ENCODE measurements at regions not wholly inside any gene's neighbourhood (a gene's known extent, or its start where the extent isn't known, plus 50 kb on each side); places are given as distances from the start of the nearest gene placed in this dataset.

DNA sequence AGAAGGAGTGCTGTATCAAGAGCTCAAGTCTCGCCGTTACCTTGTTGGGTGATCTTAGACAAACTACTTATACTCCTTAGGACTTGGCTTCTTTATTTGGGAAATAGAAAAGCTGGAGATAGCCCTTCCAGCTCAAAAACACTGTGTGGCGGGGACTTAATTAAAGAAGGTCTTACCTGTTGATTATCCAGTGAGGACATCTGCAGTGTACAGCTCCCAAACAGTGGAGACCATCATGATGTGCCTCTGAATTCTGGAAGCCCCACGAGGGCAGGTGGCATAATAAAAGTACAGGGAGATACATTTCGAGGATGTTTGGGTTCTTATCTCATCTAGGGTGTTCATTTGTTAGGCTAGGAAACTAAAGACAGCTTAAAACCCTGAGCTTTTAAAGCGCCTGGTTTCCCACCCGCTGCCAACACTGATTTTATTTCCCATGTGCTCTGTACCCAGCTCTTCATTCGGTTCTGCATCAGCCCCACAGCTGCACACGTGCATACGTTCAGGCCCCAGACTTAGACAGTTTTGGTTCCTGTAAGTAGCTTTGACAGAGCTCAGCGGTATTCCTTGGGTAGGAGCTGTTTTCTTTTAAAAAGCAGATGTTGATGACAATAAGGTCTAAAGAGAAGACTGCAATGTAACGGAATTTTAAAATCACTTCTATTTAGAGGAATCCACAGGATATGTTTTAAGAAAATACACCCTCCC lies 80.5 kb upstream of the SIX2 start:
- TF ChIP-seq POLR2AphosphoS5 (IDR thresholded peaks at IDR 0.05) (no peak), EP300 (IDR thresholded peaks at IDR 0.05) (no peak)
- TF ChIP-seq, protein P1, sequence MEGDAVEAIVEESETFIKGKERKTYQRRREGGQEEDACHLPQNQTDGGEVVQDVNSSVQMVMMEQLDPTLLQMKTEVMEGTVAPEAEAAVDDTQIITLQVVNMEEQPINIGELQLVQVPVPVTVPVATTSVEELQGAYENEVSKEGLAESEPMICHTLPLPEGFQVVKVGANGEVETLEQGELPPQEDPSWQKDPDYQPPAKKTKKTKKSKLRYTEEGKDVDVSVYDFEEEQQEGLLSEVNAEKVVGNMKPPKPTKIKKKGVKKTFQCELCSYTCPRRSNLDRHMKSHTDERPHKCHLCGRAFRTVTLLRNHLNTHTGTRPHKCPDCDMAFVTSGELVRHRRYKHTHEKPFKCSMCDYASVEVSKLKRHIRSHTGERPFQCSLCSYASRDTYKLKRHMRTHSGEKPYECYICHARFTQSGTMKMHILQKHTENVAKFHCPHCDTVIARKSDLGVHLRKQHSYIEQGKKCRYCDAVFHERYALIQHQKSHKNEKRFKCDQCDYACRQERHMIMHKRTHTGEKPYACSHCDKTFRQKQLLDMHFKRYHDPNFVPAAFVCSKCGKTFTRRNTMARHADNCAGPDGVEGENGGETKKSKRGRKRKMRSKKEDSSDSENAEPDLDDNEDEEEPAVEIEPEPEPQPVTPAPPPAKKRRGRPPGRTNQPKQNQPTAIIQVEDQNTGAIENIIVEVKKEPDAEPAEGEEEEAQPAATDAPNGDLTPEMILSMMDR (IDR thresholded peaks at IDR 0.05): no peak

Measured in esophagus muscularis mucosa (tissue), 4 donors.